SK-N-SH (cell line): ENCODE measurements at regions not wholly inside any gene's neighbourhood (a gene's known extent, or its start where the extent isn't known, plus 50 kb on each side); places are given as distances from the start of the nearest gene placed in this dataset.

Source experiments
- CTCF ChIA-PET: fragments of 300-600, 350-600 bp; formaldehyde crosslinking; extraction: SDS; loops from one replicate; lab custom pipeline; 2021; lab: Yijun Ruan, JAX
- POLR2A ChIA-PET: fragments of 350-600 bp; sonication (Branson Sonifier 250); formaldehyde crosslinking; extraction: SDS; loops from one replicate; lab custom pipeline; 2020; ENCODE audit warnings: antibody characterized with exemption, inconsistent platforms; lab: Yijun Ruan, JAX
- DNase-seq: peaks from one replicate; pipeline ENCODE4 v3.0.0; 2012
- H2AFZ ChIP-seq: fragments of 200-600 bp; sonication (generic); 2 replicates; pipeline ENCODE4 v1.8.1; 2016; ENCODE audit warnings: antibody characterized with exemption, mild to moderate bottlenecking, low read depth
- H3F3A ChIP-seq: fragments of 200-600 bp; sonication (generic); replicated peaks from 2 replicates; pipeline ENCODE3; 2016; ENCODE audit warnings: antibody characterized with exemption, mild to moderate bottlenecking; ENCODE audit not compliant: insufficient read depth
- H3K27ac ChIP-seq, 2 experiments: fragments of 200-500 bp in 1 of 2; fragments of 200-600 bp in 1 of 2; sonication (Bioruptor generic) in 1 of 2; sonication (generic), shearing (Covaris generic) in 1 of 2; 2 replicates each; pipeline versions ENCODE4 v1.5.1 to v1.6.1; 2014 to 2016; ENCODE audit warnings: low read depth in 2 of 2, inconsistent platforms in 1 of 2, low read length in 1 of 2, mild to moderate bottlenecking in 1 of 2, mixed read lengths in 1 of 2
- H3K27me3 ChIP-seq: fragments of 200-600 bp; sonication (generic), shearing (Covaris generic); 2 replicates; pipeline ENCODE4 v1.6.1; 2016; ENCODE audit warnings: mixed run types; ENCODE audit not compliant: insufficient read depth
- H3K36me3 ChIP-seq, 2 experiments: fragments of 200-500 bp in 1 of 2; fragments of 200-600 bp in 1 of 2; sonication (Bioruptor generic) in 1 of 2; sonication (generic) in 1 of 2; replicated peaks in 1 of 2; 2 replicates each; pipeline versions ENCODE3 to v1.5.1; 2014 to 2016; ENCODE audit warnings: low read length in 1 of 2, mild to moderate bottlenecking in 1 of 2; ENCODE audit not compliant: insufficient read depth in 2 of 2, control insufficient read depth in 1 of 2
- H3K4me1 ChIP-seq, 2 experiments: fragments of 200-500 bp in 1 of 2; fragments of 200-600 bp in 1 of 2; sonication (Bioruptor generic) in 1 of 2; sonication (generic), shearing (Covaris generic) in 1 of 2; 2 replicates each; pipeline versions ENCODE4 v1.5.1 to v1.6.1; 2014 to 2016; ENCODE audit warnings: low read depth in 1 of 2, low read length in 1 of 2, mixed run types in 1 of 2; ENCODE audit not compliant: insufficient read depth in 2 of 2, control insufficient read depth in 1 of 2
- H3K4me2 ChIP-seq: fragments of 200-600 bp; sonication (generic), shearing (Covaris generic); 2 replicates; pipeline ENCODE4 v1.6.1; 2017; ENCODE audit warnings: mixed run types
- H3K4me3 ChIP-seq, 2 experiments: fragments of 200-500 bp in 1 of 2; fragments of 200-600 bp in 1 of 2; sonication (Bioruptor generic) in 1 of 2; sonication (generic), shearing (Covaris generic) in 1 of 2; 2 replicates each; pipeline versions ENCODE4 v1.5.1 to v1.8.1; 2014 to 2016; ENCODE audit warnings: low read depth in 2 of 2, inconsistent platforms in 1 of 2, low read length in 1 of 2, mild to moderate bottlenecking in 1 of 2, mixed read lengths in 1 of 2, moderate library complexity in 1 of 2
- H3K79me2 ChIP-seq: fragments of 200-600 bp; sonication (generic); 2 replicates; pipeline ENCODE4 v1.8.1; 2017; ENCODE audit warnings: mild to moderate bottlenecking; ENCODE audit not compliant: insufficient read depth
- H3K9ac ChIP-seq: fragments of 200-600 bp; sonication (generic); 2 replicates; pipeline ENCODE4 v1.6.1; 2017; ENCODE audit warnings: mixed run types
- H3K9me2 ChIP-seq: fragments of 200-600 bp; sonication (generic); 2 replicates; pipeline ENCODE4 v1.6.1; 2017; ENCODE audit warnings: mixed run types
- H3K9me3 ChIP-seq: fragments of 200-600 bp; sonication (generic); 2 replicates; pipeline ENCODE4 v1.6.1; 2017; ENCODE audit warnings: mixed run types, mild to moderate bottlenecking, moderate library complexity
- H4K20me1 ChIP-seq: fragments of 200-600 bp; sonication (generic); 2 replicates; pipeline ENCODE4 v1.6.1; 2017; ENCODE audit warnings: mild to moderate bottlenecking, mixed run types; ENCODE audit not compliant: insufficient read depth
- CTCF ChIP-seq: fragments of 200-600 bp; sonication (generic); IDR thresholded peaks from 2 replicates; pipeline ENCODE4 v1.6.1; 2017; ENCODE audit warnings: antibody characterized with exemption, mild to moderate bottlenecking, moderate library complexity
- EP300 ChIP-seq, 2 experiments: IDR thresholded peaks; 2 replicates each; pipeline versions ENCODE4 v1.4.0 to v1.6.1; 2012; ENCODE audit warnings: borderline replicate concordance in 1 of 2, low read depth in 1 of 2, low read length in 1 of 2
- GABPA ChIP-seq: IDR thresholded peaks from 2 replicates; pipeline ENCODE4 v1.4.0; 2012; ENCODE audit warnings: low read depth, mild to moderate bottlenecking
- GATA2 ChIP-seq: sonication (generic); formaldehyde crosslinking; IDR thresholded peaks from 2 replicates; pipeline ENCODE4 v1.5.0; 2020; ENCODE audit warnings: mild to moderate bottlenecking, missing genetic modification reagents
- JUND ChIP-seq: IDR thresholded peaks from 2 replicates; pipeline ENCODE4 v1.4.0; 2012
- MXI1 ChIP-seq: IDR thresholded peaks from 2 replicates; pipeline ENCODE4 v1.6.1; 2012; ENCODE audit warnings: mild to moderate bottlenecking, low read depth, low read length, improper control_type of control experiment
- NFIC ChIP-seq: IDR thresholded peaks from 2 replicates; pipeline ENCODE4 v1.4.0; 2012; ENCODE audit warnings: borderline replicate concordance
- PBX3 ChIP-seq: IDR thresholded peaks from 2 replicates; pipeline ENCODE4; 2012
- RAD21 ChIP-seq: IDR thresholded peaks from 2 replicates; pipeline ENCODE4 v1.6.1; 2012; ENCODE audit warnings: mild to moderate bottlenecking, low read length
- SIN3A ChIP-seq: IDR thresholded peaks from 2 replicates; pipeline ENCODE4 v1.6.1; 2012; ENCODE audit warnings: low read depth, mild to moderate bottlenecking, low read length, moderate library complexity, borderline replicate concordance
- SMC3 ChIP-seq: IDR thresholded peaks from 2 replicates; pipeline ENCODE4 v1.6.1; 2012; ENCODE audit warnings: low read depth, low read length, improper control_type of control experiment
- TCF12 ChIP-seq: IDR thresholded peaks from 2 replicates; pipeline ENCODE4 v1.4.0; 2012
- TEAD4 ChIP-seq: IDR thresholded peaks from 2 replicates; pipeline ENCODE4 v1.4.0; 2012; ENCODE audit warnings: mild to moderate bottlenecking, borderline replicate concordance; ENCODE audit not compliant: insufficient read depth
- ZBTB33 ChIP-seq: IDR thresholded peaks from 2 replicates; pipeline ENCODE4 v1.4.0; 2012; ENCODE audit warnings: low read depth, borderline replicate concordance
- WGBS: methylation state at CpG from one replicate; pipeline ENCODE4 v1.1.6; 2017; ENCODE audit warnings: low lambda C conversion rate; 5-methylcytosine and 5-hydroxymethylcytosine counted together
- TF ChIP-seq, protein P1 (sequence below): IDR thresholded peaks from 2 replicates; pipeline ENCODE4 v1.4.0; 2012; ENCODE audit warnings: low read depth, borderline replicate concordance
- TF ChIP-seq, protein P2 (sequence below): fragments of 150-350 bp; IDR thresholded peaks from 2 replicates; pipeline ENCODE4 v1.6.1; 2016; ENCODE audit warnings: mild to moderate bottlenecking, low read depth, low read length

DNA sequence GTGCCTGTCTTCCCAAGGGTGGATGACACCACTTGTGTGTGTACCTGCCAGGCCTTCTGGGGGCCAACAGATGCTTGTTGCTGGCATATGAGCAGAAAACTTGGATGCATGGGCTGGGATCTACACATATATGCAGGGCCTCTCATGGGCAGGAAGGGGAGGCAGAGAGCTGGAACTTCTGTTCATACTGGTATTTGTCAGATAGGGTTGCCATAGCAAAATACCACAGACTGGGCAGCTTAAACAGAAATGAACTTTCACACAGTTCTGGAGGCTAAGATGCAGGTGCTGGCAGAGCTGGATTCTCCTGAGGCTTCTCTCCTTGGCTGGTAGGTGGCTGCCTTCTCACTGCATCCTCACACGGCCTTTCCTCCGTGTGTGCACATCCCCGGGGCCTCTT, 121.8 kb downstream of the SUDS3 start:
- Histone ChIP-seq H3K27ac (no peak overlapping the region), H4K20me1 (no peaks in the 10 kb centered on the region), H3K4me1 (no peaks in the 10 kb centered on the region), H3K27me3 (no peaks in the 10 kb centered on the region), H2AFZ (no peak overlapping the region), H3K36me3 (no peaks in the 10 kb centered on the region), H3K9me3 (no peaks in the 10 kb centered on the region), H3K9ac (no peak overlapping the region), H3K9me2 (no peaks in the 10 kb centered on the region), H3K4me3 (no peak overlapping the region), H3F3A (no peaks in the 10 kb centered on the region), H3K4me2 (no peak overlapping the region), H3K79me2 (no peaks in the 10 kb centered on the region)
- 41% methylated on average over 3 of the region's 3 CpGs for WGBS
- POLR2A ChIA-PET, result no interaction called here
- CTCF ChIA-PET, result no interaction called here
- no peak for TF ChIP-seq MXI1
- TF ChIP-seq RAD21, result no peak
- no peak for TF ChIP-seq PBX3
- no peak for DNase-seq

DNA sequence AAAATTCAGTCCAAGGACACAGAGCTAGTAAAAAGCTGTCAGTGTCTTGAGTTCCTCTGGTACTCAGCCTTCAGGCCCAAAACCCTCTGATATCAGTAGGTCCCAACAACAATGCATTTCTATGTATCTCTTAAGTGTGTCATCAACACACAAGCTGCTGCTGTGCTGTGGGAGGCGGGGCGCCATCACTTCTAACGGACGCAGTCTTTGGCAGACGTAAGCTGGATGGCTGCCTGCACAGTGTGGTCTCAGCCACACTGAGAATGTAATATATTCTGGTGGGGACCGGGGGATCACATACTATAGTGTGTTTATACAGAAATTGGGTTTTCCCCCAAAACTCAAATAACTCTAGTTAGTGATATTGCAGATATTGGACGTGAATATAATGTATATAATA, 123.9 kb downstream of the SUDS3 start:
- H3K4me1 ChIP-seq, result no peaks in the 10 kb centered on the region
- no peaks in the 10 kb centered on the region for H3K79me2 ChIP-seq
- H3K9me3 ChIP-seq, result no peaks in the 10 kb centered on the region
- ChIA-PET CTCF (no interaction called here), POLR2A (no interaction called here)
- no peaks in the 10 kb centered on the region for H3F3A ChIP-seq
- WGBS, result 65% methylated on average over 7 of the region's 7 CpGs
- no peak overlapping the region for H3K27ac ChIP-seq
- no peaks in the 10 kb centered on the region for H3K36me3 ChIP-seq
- DNase-seq, result no peak
- no peak overlapping the region for H3K4me3 ChIP-seq
- H4K20me1 ChIP-seq, result no peaks in the 10 kb centered on the region
- TF ChIP-seq JUND (no peak), CTCF (no peak), GATA2 (CRISPR knock-in tag) (no peak), NFIC (no peak), TCF12 (no peak), EP300 (IDR thresholded peaks at IDR 0.05; ENCODE audit: borderline replicate concordance in 1 of 2, low read depth in 1 of 2, low read length in 1 of 2) (no peak), TEAD4 (no peak), GABPA (no peak), SMC3 (no peak), ZBTB33 (no peak), SIN3A (no peak)
- TF ChIP-seq, protein P1, sequence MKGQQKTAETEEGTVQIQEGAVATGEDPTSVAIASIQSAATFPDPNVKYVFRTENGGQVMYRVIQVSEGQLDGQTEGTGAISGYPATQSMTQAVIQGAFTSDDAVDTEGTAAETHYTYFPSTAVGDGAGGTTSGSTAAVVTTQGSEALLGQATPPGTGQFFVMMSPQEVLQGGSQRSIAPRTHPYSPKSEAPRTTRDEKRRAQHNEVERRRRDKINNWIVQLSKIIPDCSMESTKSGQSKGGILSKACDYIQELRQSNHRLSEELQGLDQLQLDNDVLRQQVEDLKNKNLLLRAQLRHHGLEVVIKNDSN, result no peak
- TF ChIP-seq, protein P2, sequence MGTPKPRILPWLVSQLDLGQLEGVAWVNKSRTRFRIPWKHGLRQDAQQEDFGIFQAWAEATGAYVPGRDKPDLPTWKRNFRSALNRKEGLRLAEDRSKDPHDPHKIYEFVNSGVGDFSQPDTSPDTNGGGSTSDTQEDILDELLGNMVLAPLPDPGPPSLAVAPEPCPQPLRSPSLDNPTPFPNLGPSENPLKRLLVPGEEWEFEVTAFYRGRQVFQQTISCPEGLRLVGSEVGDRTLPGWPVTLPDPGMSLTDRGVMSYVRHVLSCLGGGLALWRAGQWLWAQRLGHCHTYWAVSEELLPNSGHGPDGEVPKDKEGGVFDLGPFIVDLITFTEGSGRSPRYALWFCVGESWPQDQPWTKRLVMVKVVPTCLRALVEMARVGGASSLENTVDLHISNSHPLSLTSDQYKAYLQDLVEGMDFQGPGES, result no peak
- H3K9me2 ChIP-seq, result no peaks in the 10 kb centered on the region
- H3K27me3 ChIP-seq, result no peaks in the 10 kb centered on the region
- H3K9ac ChIP-seq, result no peak overlapping the region
- H2AFZ ChIP-seq, result no peak overlapping the region
- no peak overlapping the region for H3K4me2 ChIP-seq
